Kidney tubule cell (primary cell): ENCODE measurements at regions not wholly inside any gene's neighbourhood (a gene's known extent, or its start where the extent isn't known, plus 50 kb on each side); places are given as distances from the start of the nearest gene placed in this dataset.
"Not testable (repeated sequence)": the region's sequence is repeated elsewhere in the genome, so short reads cannot be mapped to it uniquely, and the experiment has no call there.

Source experiments
- DNase-seq: peaks from one replicate; pipeline ENCODE4 v3.0.0-alpha.2; 2018; ENCODE audit warnings: low spot score

- DNase-seq: no peak
Observed at GRCh38 chr11:42311514-42311913, 852.1 kb upstream of the LRRC4C start.

GRCh38 chr11:42311944-42312343 is 852.5 kb upstream of the LRRC4C start:
- DNase-seq: no peak

DNA sequence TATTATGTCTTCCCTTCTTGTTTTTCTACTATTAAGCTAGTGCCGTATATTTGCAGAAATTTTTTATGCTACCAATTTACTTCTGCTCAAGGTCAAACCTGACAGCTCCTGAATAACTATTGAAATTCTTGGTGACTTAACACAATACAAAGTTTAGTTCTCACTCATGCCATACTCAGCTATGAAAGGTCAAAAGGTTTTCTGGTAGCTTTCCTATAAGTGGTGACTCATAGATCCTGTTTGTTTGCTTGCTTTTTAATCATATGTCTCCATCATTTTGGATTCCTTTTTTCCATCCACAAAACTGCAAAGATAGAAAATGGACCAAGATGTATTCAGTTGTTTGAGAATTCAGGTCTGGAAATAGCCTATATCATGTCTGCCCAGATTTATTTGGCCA is 855.8 kb upstream of the LRRC4C start:
- peak; percentile 12 for DNase-seq

DNA sequence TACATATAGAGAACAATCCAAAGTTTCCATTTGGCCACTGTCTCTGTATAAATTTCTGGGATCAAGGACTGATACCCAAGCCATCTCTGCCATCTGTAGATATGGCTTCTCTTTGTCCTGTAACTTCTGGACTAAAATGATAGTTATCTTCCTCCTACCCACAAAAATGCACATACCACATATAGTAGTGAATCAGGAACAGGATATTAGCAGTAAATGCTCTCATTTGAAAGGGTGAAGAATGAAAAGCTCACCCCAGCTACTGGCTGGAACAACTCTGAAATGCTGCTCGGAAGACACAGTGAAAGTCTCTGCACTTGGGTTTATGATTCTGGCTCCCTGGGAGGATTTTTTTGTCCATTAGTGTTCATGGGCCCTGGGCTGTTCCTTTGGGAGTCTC is 856.4 kb upstream of the LRRC4C start:
- DNase-seq: no peak

DNA sequence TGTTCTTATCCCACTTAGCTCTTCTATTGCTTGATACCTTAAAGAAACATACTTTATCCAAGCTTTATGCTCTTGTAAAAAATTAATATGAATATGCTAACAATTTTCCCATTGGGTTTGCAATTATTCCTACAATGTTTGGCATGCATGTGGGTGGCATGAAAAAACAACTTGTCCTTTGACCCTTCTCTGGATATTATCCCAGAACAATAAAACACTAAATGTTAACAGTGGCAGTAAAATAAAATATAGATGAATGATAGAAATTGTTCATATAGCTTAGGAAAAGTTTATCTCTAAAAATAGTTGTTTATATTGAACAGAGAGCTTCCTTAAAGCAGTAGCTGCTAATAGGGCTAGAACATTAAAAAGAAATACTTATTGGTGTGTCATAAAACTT is 860.5 kb upstream of the LRRC4C start:
- DNase-seq: no peak

DNA sequence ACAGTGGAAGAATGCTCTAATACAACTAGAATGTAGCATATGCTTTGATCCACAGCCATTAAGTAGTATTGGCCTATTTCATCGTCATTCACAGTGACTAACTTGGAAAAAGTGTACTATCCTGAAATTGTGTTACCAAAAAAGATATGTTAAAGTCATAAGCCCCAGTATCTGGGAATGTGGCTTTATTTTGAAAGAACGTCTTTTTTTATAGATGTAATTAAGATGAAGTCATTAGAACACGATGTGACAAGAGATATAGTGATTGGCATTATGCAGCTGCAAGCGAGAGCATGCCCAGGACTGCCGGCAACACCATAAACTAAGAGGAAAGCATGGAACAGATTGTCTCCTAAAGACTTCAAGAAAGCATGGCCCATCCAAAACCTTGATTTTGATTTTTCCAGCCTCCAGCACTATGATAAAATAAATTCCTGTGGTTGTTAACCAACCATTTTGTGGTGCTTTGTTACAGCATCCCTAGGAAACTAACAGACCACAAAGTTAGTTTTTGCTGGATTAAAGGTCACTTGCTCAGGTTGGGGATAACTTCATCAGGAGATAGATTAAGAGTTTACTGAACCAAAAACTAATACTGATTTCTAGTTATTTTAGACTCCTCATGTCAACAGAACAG is 870.6 kb upstream of the LRRC4C start:
- DNase-seq: no peak

DNA sequence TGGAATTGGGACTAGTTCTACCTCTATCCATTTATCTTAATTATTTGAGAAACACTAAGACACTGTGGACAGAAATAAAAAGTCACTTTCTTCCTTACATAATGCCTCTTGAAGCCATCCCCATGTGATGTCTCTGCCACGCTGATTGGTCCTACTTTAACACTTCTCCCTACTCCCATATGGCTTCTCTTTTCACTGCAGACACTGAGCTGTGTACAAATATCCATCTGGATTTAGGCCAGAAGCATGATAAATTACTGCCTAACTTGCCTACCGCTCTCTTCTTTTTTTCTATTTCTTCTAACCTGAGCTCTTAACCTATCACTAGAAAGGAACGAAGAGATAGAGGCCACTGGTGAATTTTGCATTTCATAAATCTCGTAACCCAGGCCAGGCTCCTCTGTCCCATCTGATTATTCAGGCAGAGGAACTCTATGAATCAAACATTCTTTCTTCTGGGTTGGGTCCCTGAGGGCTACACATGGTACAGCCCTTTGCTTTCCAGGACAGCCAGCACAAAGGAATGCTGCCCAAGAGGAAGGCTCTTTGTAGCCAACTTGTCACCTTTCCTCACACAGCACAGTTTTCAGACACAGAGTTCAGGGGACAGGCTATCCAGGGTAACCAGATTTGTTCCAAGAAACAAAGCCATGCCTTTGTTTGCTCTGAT is 878.5 kb upstream of the LRRC4C start:
- DNase-seq: no peak

DNA sequence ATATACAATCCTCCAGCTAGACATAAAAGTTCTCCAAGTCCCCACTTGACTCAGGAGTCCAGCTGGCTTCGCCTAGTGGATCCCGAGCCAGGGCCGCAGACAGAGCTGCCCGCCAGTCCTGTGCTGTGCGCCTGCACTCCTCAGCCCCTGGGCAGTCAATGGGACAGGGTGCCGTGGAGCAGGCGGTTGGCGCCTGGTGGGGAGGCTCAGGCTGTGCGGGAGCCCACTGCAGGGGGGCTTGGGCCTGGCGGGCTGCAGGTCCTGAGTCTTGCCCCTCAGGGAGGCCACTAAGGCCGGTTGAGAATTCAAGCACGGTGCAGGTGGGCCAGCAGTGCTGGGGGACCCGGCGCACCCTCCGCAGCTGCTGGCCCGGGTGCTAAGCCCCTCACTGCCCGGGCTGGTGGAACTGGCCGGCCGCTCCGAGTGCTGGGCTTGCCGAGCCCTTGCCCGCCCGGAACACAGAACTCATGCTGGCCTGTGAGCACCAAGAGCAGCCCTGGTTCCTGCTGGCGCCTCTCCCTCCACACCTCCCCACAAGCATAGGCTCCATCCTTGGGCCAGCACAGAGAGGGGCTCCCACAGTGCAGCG is 884.8 kb upstream of the LRRC4C start:
- DNase-seq: no peak

GRCh38 chr11:42345933-42346332 is 886.5 kb upstream of the LRRC4C start:
- DNase-seq: no peak

- no peak for DNase-seq
Observed at GRCh38 chr11:42363701-42364100, 904.2 kb upstream of the LRRC4C start.

DNA sequence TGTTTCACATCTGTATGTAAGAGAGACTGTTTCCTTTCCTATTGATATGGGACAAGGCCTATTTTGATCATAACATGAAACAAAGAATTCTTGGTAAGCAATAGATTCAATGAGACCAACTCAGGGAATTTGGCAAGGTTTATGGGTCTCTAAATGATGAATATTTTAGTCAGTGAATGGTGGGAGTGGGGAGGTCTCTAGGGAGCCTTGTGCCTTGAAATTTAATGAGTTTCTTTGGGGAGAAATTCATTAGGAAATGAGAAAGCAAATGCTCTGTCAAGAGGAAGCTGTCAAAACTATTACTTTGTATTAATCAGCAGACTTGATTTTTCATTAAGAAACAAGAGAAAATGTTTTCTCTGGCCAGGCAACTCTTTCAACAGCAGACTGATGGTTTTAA is 921.7 kb upstream of the API5 start:
- no peak for DNase-seq

DNA sequence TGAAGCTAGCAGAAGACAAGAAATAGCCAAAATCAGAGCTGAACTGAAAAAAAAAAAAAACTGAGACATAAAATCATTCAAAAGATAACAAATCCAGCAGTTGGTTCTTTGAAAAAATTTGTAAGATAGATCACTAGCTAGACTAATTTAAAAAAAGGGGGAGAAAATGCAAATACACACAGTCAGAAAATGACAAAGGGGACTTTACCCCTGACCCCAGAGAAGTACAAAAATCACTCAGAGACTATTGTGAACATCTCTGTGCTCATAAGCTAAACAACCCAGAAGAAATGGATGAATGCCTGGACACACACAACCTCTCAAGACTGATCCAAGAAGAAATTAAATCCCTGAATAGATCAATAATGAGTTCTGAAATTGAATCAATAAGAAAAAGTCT is 914.3 kb upstream of the API5 start:
- no peak for DNase-seq

DNA sequence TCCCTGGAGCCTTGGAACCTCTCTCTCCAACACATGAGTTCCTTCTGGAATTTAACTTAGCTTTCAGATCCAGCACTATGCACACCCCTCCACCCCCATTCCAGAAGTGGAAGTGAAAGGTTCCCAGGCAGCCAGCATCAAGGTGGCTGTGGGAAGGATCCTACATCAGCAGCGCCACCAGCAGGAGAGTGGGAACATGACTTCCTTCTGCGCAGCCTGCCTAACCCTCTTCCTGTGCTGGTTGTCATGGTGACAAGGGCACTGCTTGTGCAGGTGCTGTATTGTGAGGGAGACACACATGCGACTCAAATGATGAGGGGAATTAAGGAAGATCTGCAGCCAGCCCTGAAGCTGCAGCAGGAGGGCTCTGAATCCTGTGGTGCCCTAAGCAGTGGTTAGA is 904.5 kb upstream of the API5 start:
- peak; percentile 2 for DNase-seq

DNA sequence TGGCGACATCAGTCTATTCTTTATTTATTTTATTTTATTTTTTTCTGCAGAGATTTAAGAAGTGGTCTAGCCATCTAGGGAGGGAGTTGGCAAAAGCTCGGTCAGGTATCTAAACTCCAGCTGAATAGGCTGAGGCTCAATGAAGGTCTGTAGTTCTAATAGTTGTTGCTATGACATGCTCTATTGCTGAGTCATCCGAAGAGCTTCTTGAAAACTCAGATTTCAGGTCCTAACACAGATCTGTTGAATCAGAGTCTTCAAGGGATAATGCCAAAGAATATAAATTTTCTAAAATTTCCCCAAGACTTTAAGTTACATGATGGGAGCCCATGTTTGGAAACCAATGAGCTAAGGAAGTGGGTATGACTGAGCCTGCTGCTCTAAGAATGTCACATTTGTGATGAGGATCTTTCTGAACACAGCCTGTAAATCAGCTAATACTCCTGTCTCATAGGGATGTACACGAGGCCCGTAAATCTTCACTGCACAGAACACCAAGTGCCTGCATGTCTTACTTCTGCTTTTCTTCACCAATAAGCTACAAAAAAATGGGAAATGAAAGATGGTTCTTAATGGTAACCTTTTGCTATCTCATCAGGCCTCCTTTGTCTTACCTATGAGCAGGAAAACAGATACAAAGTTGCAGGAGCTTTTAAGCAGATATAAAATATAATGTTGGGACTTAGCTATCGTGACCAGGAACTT is 901.4 kb upstream of the API5 start:
- peak; percentile 1 for DNase-seq

DNA sequence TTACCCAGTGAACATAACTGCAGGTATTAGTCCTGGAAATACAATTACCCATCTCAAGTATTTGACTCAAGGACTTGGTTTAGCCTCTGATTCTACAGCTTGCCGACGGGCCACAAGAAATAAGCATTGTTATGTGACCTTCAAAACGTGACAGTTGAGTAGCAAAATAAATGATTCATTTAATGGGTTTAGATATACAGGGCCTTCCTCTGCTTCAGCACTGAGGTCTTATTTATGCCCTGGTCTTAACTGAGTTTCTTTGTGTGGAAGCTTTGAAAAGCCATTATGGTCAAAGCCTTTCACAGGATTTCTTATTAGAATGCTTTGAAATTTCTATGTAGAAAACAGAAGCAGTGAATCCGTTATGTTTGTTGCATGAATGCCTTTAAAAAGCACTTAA is 899.2 kb upstream of the API5 start:
- no peak for DNase-seq

- no peak for DNase-seq
Observed at GRCh38 chr11:42417691-42418090, 894.1 kb upstream of the API5 start.

DNA sequence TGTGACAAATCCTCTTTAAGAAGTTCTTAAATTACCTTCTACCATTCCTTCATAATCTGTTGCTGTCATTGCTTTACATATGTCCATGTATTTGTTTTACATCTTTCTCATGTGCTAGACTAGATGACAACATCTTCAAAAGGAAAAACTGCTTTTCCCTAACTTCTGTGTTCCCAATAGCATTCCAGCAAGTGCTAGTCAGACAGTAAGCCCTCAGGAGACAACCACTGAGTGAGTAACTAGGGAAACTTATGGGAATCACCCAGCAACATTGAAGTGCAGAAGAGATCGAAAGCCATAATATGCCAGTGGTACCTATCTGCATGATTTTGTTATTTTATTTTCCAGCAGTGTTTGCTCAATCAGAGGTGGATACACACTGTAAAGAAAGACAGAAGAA is 889.7 kb upstream of the API5 start:
- peak; percentile 4 for DNase-seq

DNA sequence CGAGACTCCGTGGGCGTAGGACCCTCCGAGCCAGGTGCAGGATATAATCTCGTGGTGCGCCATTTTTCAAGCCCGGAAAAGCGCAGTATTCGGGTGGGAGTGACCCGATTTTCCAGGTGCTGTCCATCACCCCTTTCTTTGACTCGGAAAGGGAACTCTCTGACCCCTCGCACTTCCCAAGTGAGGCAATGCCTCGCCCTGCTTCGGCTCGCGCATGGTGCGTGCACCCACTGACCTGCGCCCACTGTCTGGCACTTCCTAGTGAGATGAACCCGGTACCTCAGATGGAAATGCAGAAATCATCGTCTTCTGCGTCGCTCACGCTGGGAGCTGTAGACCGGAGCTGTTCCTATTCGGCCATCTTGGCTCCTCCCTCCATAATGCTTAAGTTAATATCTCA is 876.9 kb upstream of the API5 start:
- DNase-seq: not testable (repeated sequence)

DNA sequence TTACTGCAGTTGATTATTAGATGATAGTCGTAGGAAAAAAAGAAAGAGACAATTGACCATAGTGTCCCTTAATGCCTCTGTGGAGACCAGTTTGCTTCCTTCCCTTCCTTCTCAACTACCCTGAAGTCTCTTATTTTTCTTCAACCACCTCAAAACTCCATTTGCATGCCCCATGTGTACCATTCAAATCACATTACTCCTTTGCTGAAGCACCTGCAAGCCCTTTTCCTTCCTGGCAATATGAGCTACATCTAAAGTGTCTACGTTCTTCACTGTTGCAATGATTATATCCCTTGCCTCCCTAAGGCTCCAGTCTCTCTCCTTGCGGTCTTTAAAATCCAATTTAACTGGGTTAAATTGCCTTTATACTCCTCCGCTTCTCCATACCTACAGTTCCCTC is 867.4 kb upstream of the API5 start:
- DNase-seq: no peak

- DNase-seq: peak; percentile 63
Observed at GRCh38 chr11:42462558-42463310, 849.1 kb upstream of the API5 start.

GRCh38 chr11:42465623-42466022 is 846.2 kb upstream of the API5 start:
- no peak for DNase-seq

DNA sequence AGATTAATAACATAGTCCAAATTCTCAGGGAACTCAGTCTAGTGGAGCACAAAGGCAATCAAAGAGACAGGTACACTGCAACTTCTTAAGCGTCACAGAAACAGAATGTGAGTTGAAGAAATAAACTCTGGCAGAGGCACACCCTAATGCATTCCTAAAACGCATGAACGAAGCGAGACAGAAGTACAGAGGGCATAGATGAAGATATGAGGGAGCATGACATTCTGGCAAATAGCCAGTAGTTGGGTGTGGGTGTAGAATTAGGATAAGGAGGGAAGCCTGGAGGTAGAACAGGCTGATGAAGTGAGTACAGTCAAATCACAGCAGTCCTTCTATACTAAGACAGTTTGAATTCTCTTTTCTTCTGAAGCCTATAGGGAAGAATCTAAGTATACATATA is 838.7 kb upstream of the API5 start:
- DNase-seq: peak; percentile 44
